Ascending aorta (tissue), 2 donors: ENCODE measurements at regions not wholly inside any gene's neighbourhood (a gene's known extent, or its start where the extent isn't known, plus 50 kb on each side); places are given as distances from the start of the nearest gene placed in this dataset.

ENCODE experiments used
- DNase-seq, 2 donors: peaks; one replicate each; pipeline ENCODE4 v3.0.0-alpha.2; 2019; ENCODE audit warnings: low spot score in 2 of 2
- H3K27ac ChIP-seq, 2 donors: fragments of 200-600 bp; sonication (generic); one replicate each; pipeline ENCODE4 v1.5.1; 2016 to 2017; ENCODE audit warnings: mild to moderate bottlenecking in 1 of 2
- H3K27me3 ChIP-seq: fragments of 200-600 bp; sonication (generic); one replicate; pipeline ENCODE4 v1.5.1; 2017
- H3K36me3 ChIP-seq, 2 donors: fragments of 200-600 bp; sonication (generic); one replicate each; pipeline ENCODE4 v1.5.1; 2016
- H3K4me1 ChIP-seq, 2 donors: fragments of 200-600 bp; sonication (generic); one replicate each; pipeline ENCODE4 v1.5.1; 2016 to 2017; ENCODE audit warnings: mild to moderate bottlenecking in 1 of 2
- H3K4me3 ChIP-seq, 2 donors: fragments of 200-600 bp; sonication (generic); one replicate each; pipeline ENCODE4 v1.5.1; 2016 to 2017; ENCODE audit warnings: mild to moderate bottlenecking in 1 of 2
- H3K9me3 ChIP-seq, 2 donors: fragments of 200-600 bp; sonication (generic); one replicate each; pipeline ENCODE4 v1.5.1; 2016
- intact Hi-C: fragments of 100-400 bp; cut with DNase I; formaldehyde crosslinking; loops from one replicate; pipeline ENCODE4 v1.15.1; 2023
- TF ChIP-seq, protein P1 (sequence below), 3 experiments: fragments of 200-600 bp in 2 of 3; fragments of 450-650 bp in 1 of 3; sonication (generic) in 2 of 3; IDR thresholded peaks; one replicate each; pipeline ENCODE4 v1.5.1; 2016 to 2019; ENCODE audit warnings: antibody characterized with exemption in 3 of 3, mild to moderate bottlenecking in 1 of 3, moderate library complexity in 1 of 3

DNA sequence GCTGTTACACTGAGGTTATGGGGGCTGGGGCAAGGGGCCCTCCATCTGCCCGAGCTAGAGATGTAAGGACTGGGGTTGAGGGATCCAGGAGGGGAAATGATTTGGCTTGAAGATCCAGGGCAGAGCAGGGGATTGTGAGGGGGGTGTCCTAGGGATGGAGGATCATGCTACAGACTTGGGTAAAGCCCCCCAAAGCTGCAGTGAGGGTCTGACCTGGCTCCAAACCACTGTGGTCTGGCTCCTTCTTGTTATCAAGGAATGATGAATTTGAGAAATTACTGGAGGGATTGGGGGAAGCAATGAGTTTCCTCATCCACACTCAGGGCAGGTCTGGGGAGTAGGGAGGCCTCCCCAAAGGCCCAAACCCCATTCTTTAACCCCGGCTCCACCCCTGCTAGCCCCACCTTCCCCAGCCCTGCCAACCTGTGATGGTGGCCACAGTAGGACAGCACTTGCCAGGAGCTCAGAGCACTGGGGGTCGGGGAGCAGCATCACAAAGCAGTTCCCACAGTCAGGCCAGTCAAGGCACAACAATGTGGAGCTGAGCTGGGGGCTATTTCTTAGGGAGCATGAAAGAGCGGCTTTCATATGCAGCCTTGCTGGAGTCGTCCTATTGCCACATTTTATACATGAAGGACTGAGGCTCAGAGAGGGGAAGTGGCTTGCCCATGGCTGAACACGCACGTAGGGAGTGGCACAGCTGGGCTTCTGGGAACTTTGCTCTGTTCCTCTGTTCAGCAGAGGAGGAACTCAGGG is 165.5 kb downstream of the EFNB1 start:
- DNase-seq = peak in 1 of 2 donors; percentile 59
- intact Hi-C loops = no loop called here
- Histone ChIP-seq H3K27me3 (no peaks in the 10 kb centered on the region), H3K27ac (no peak overlapping the region), H3K4me3 (no peak overlapping the region), H3K4me1 (peaks cover 0 to 18% of the 10 kb centered on the region in 2 donors), H3K9me3 (no peaks in the 10 kb centered on the region), H3K36me3 (no peaks in the 10 kb centered on the region)
- TF ChIP-seq, protein P1, sequence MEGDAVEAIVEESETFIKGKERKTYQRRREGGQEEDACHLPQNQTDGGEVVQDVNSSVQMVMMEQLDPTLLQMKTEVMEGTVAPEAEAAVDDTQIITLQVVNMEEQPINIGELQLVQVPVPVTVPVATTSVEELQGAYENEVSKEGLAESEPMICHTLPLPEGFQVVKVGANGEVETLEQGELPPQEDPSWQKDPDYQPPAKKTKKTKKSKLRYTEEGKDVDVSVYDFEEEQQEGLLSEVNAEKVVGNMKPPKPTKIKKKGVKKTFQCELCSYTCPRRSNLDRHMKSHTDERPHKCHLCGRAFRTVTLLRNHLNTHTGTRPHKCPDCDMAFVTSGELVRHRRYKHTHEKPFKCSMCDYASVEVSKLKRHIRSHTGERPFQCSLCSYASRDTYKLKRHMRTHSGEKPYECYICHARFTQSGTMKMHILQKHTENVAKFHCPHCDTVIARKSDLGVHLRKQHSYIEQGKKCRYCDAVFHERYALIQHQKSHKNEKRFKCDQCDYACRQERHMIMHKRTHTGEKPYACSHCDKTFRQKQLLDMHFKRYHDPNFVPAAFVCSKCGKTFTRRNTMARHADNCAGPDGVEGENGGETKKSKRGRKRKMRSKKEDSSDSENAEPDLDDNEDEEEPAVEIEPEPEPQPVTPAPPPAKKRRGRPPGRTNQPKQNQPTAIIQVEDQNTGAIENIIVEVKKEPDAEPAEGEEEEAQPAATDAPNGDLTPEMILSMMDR (IDR thresholded peaks at IDR 0.05) = no peak

DNA sequence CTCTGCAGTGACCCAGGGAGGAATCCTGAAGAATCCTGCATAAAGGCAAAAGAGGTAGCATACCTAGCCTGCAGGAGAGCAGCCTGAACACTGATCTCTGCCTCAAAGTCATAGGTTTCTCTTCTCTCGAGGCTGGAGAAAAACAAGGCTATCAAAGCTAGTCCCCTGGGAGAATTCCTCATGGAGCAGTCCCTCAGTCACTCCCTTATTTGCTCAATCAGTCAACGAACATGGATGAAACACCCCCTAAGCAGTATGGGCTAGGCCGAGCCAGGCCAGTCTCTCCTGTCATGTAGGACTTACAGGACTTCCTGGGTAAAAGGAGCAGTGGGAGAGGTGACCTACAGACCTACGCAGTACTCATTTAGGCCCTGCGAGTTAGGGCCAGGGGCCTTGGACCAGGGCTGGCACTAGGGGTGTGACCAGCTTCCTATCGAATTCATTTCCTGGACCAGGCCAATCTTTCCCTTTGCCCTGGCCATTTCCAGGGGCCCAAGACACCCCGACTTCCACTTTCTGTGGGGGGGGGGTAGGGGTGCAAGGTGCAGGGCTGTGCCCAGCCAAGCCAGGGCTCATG is 164.1 kb downstream of the EFNB1 start:
- H3K27me3 ChIP-seq = no peaks in the 10 kb centered on the region
- H3K4me1 ChIP-seq = peaks cover 0 to 18% of the 10 kb centered on the region in 2 donors
- peak in 1 of 2 donors; percentile 42 for DNase-seq

DNA sequence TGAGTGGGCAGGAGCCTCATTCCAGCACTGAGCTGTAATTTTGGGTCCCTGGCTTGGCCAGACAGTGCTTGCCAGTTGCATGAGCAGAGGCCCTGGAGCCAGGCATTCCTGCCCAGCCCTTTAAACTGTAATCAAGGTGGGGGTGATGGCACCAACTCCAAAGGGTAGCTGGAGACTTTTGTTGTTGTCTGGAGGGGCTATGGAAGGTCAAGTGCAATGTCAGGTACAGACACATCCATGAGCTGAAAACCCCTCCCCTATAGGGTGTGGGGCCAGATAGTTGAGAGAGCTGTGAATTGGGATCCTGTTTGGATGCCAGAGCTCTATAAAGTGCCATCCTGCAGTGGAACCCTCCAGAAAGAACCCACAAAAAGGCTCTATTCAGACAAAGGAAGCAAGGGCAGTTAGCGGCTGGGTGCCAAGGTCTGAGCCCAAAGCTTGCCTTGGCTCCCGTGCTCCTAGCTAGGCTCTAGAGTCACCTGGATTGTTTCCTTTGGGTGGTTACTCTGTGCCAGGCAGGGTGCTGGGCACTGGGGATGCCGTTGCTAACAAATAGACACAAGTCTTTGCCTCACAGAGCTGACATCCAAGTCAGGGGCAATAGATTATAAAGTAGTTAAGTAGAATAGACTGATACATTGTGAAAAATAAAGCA is 163.0 kb downstream of the EFNB1 start:
- peak in 1 of 2 donors; percentile 33 for DNase-seq

More for the DNA sequence above, 164.1 kb downstream of the EFNB1 start:
- Histone ChIP-seq H3K27ac (no peak overlapping the region), H3K9me3 (no peaks in the 10 kb centered on the region), H3K4me3 (no peak overlapping the region), H3K36me3 (no peaks in the 10 kb centered on the region)
- intact Hi-C loops = no loop called here
- TF ChIP-seq, protein P1 (IDR thresholded peaks at IDR 0.05) = no peak

DNA sequence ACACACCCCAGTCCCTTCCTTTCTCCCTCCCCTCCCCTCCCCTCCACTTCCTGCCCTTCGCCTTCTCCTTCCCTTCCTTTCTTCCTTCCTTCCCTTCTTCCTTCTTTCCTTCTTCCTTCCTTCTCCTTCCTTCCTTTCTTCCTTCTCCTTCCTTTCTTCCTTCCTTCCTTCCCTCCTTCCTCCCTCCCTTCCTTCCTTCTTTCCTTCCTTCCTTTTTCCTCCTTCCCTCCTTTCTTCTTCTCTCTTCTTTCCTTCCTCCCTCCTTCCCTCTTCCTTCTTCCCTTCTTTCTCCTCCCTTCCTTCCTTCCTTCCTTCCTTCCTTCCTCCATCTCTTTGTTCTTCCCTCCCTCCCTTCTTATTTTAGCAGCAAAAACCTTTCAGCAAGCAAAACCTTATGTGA is 162.1 kb downstream of the EFNB1 start:
- H3K27ac ChIP-seq = no peak overlapping the region
- intact Hi-C loops = no loop called here
- no peak for DNase-seq

More for the DNA sequence above, 163.0 kb downstream of the EFNB1 start:
- intact Hi-C loops = no loop called here
- Histone ChIP-seq H3K36me3 (no peaks in the 10 kb centered on the region), H3K4me1 (peaks cover 0 to 18% of the 10 kb centered on the region in 2 donors), H3K27me3 (no peaks in the 10 kb centered on the region), H3K4me3 (no peak overlapping the region), H3K9me3 (no peaks in the 10 kb centered on the region), H3K27ac (no peak overlapping the region)
- TF ChIP-seq, protein P1 (IDR thresholded peaks at IDR 0.05) = no peak

DNA sequence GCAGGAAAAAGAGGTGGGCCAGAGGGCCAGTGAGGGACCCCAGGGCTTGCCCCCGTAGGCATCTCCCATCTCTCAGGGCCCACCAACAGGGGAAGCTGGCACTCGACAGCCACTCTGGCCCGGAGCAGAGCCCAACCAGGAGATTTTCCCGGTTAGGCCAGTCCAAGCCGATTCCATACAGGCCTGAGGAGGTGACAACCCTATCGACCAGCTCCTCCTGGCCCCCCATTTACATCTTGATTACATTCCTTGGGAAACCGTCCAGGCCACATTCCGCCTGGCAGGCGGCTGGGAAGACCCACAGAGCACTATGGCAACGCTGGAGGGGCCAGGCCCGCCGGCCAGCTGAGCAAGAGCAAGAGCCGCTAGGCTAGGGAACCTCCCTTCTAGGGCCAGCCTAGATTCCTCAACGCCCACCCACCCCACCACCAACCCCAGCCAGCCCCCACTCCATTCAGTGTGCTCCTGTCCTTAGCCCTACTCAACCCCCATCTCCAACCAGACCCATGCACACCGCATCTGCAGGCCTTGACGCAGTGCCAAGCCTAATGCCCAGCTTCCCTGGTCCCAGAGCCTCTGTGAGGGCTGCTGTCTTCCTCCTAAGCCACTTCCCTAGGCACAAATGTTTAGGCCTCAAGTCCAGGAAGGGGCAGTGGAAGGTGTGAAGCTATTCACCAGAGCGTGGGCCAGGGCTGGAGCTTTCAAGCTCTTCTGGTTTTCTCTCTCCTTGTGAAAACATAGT is 161.2 kb downstream of the EFNB1 start:
- DNase-seq = peak in 1 of 2 donors; percentile 64

More for the DNA sequence above, 162.1 kb downstream of the EFNB1 start:
- Histone ChIP-seq H3K4me1 (peaks cover 0 to 12% of the 10 kb centered on the region in 2 donors), H3K27me3 (no peaks in the 10 kb centered on the region), H3K36me3 (no peaks in the 10 kb centered on the region), H3K4me3 (no peak overlapping the region), H3K9me3 (no peaks in the 10 kb centered on the region)
- TF ChIP-seq, protein P1 (IDR thresholded peaks at IDR 0.05) = no peak

More for the DNA sequence above, 161.2 kb downstream of the EFNB1 start:
- no peaks in the 10 kb centered on the region for H3K36me3 ChIP-seq
- no peak overlapping the region for H3K4me3 ChIP-seq
- H3K9me3 ChIP-seq = no peaks in the 10 kb centered on the region
- H3K27ac ChIP-seq = peak overlapping the region; percentile 39 to 72
- intact Hi-C loops = loop anchor here (5.0 kb wide), 1 partner anchor 53 kb away; no protein-coding TSS in a partner anchor
- no peaks in the 10 kb centered on the region for H3K27me3 ChIP-seq
- H3K4me1 ChIP-seq = peaks cover 0 to 7% of the 10 kb centered on the region in 2 donors
- TF ChIP-seq, protein P1 (IDR thresholded peaks at IDR 0.05) = no peak
